GM06990 (cell line): ENCODE measurements at regions not wholly inside any gene's neighbourhood (a gene's known extent, or its start where the extent isn't known, plus 50 kb on each side); places are given as distances from the start of the nearest gene placed in this dataset.

Source experiments
- DNase-seq: peaks from one replicate; pipeline ENCODE4 v3.0.0-alpha.2; 2011; ENCODE audit not compliant: insufficient read length; ENCODE audit errors: extremely low read depth
- H3K27me3 ChIP-seq: replicated peaks from 2 replicates; pipeline ENCODE4 v1.6.0; 2011; ENCODE audit warnings: low read length; ENCODE audit not compliant: control insufficient read depth, insufficient read depth
- H3K36me3 ChIP-seq: 2 replicates; pipeline ENCODE4 v1.5.1; 2011; ENCODE audit warnings: low read length; ENCODE audit not compliant: control insufficient read depth, insufficient read depth
- H3K4me3 ChIP-seq: replicated peaks from 2 replicates; pipeline ENCODE4 v1.5.1; 2011; ENCODE audit warnings: low read depth, mild to moderate bottlenecking, control low read depth, low read length
- TF ChIP-seq, protein P1 (sequence below): IDR thresholded peaks from 2 replicates; pipeline ENCODE4 v1.5.1; 2011; ENCODE audit warnings: low read length, control low read depth, mild to moderate bottlenecking, inconsistent platforms; ENCODE audit not compliant: insufficient read depth, poor library complexity, severe bottlenecking

DNA sequence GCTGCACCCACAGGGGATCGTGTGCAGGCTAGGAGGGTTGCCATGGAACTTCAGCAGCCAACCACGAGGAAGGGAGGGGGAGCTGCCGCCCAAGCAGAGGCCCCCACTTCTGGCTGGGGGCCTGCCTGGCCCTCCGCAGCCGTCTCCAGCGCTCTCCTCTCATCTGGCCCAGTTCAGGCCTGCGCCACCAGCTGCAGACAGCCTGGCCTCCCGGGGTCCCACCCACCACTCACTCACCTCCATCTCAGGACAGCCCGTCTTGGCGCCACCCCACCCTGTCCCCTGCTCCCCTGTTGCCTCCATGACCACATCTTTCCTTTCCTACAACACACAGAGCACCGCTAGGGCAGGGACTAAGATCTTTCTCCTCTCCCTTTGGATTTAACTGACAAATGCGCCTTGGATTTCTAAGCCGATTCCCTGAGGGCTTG is 98.7 kb downstream of the ANKRD60 start:
- DNase-seq = no peak
- no peaks in the 10 kb centered on the region for H3K36me3 ChIP-seq
- TF ChIP-seq, protein P1, sequence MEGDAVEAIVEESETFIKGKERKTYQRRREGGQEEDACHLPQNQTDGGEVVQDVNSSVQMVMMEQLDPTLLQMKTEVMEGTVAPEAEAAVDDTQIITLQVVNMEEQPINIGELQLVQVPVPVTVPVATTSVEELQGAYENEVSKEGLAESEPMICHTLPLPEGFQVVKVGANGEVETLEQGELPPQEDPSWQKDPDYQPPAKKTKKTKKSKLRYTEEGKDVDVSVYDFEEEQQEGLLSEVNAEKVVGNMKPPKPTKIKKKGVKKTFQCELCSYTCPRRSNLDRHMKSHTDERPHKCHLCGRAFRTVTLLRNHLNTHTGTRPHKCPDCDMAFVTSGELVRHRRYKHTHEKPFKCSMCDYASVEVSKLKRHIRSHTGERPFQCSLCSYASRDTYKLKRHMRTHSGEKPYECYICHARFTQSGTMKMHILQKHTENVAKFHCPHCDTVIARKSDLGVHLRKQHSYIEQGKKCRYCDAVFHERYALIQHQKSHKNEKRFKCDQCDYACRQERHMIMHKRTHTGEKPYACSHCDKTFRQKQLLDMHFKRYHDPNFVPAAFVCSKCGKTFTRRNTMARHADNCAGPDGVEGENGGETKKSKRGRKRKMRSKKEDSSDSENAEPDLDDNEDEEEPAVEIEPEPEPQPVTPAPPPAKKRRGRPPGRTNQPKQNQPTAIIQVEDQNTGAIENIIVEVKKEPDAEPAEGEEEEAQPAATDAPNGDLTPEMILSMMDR = no peak
- H3K4me3 ChIP-seq = no peak overlapping the region
- peaks cover 1% of the 10 kb centered on the region; the same call in 1 of the 2 replicates for H3K27me3 ChIP-seq

DNA sequence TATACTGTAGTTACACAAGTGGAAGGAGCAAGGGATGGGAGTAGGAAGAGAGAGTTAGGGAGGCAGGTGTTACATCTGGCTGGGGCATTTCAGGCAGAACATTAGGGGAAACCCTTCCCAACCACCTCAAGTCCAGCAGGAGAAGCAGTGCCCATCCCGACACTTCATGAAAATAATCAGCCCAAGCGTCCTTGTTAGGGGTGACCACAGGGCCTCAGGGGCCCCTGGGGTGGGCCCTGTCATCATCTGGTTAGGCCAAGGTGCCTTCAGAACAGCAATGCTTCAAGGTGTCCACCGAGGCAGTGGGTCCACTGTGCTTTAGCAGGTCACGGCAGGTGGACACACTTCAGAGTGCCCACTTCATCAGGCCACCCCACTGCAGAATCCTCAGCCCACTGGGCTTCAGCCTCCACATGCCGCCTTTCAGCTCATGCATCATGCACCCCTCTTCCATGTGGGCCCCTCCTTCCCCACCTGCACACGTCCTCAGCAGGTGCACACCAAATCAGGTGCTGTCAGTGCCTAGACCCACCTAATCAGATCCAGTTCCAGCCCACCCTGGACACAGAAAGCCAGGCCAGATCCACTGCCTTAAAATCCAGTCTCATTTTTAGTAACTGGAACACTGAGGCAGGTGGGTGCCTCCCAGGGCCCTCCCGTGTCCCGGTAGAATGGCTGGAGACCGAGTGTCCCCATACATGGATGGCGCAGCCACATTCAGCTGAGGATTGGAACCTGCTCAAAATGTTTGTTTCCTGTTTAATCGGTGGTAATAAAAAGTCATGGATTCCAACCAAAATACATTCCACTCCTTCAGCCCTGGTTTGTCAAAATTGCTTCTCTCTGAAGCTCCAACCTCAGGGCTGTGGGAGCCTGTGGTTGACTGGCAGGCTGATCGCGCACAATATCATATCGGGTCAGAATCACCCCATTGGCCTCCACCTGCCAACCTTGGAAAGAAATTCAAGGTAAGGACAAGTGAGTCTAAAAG is 99.5 kb downstream of the ANKRD60 start:
- peaks cover 1% of the 10 kb centered on the region; the same call in 1 of the 2 replicates for H3K27me3 ChIP-seq

DNA sequence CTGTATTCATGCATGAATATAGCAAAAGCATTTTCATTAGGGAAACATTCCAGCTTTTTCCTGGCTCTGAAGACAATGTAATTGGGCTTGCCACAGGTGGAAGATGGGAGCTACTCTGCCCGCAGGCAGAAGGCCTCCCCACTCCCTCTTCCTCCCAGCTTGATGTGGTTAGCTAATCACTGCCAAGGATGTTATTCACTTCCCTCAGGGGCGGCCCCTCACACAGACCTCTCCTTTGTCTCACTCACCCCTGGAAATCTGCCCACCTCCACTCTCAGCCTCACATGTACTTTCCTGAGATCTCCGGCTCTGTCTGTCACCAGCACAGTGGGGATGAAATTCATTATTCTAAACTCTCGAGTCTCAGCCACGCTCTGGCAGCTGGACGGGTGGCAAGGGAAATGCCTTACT is 100.7 kb downstream of the ANKRD60 start:
- no peak for DNase-seq
- TF ChIP-seq, protein P1 = no peak
- Histone ChIP-seq H3K4me3 (no peak overlapping the region), H3K36me3 (no peaks in the 10 kb centered on the region), H3K27me3 (no peaks in the 10 kb centered on the region; the same call in 1 of the 2 replicates)

More for the DNA sequence above, 99.5 kb downstream of the ANKRD60 start:
- TF ChIP-seq, protein P1 = no peak
- DNase-seq = no peak
- H3K36me3 ChIP-seq = no peaks in the 10 kb centered on the region
- H3K4me3 ChIP-seq = no peak overlapping the region

DNA sequence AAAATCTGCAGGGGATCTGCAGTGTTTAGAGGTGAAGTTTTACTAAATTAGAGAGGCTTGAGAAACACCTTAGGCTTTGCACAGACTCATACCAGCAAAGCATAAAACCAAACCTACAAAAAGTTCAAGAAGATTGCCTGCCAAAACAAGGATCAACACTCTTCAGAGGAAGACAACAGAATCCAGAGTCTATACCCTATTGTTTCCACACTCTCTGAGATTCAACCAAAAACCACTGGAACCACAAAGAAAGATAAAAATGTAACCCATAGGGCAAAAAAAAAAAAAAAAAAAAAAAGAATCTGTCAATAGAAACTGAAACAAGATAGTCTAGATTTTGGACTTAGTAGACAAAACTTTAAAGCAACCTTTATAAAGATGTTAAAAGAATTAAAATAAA is 102.7 kb downstream of the ANKRD60 start:
- no peaks in the 10 kb centered on the region; the same call in 1 of the 2 replicates for H3K27me3 ChIP-seq
- DNase-seq = no peak
- H3K4me3 ChIP-seq = no peak overlapping the region
- no peaks in the 10 kb centered on the region for H3K36me3 ChIP-seq
- TF ChIP-seq, protein P1 = no peak

DNA sequence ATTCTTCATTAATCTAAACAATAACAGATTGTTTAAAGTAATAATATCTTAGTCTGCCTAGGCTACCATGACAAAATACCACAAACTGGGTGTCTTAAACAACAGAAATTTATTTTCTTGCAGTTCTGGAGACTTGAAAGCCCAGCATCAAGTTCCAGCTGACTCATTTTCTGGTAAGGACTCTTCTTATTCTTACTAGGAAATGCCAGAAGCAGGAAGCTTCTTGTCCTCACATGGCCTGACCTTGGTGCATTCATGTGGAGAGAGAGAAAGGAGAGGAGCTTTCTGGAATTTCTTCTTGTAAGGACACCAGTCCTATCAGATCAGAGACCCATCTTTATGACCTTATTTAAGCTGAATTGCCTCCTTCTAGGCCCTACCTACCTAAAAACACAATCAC is 110.5 kb downstream of the ANKRD60 start:
- TF ChIP-seq, protein P1 = no peak
- Histone ChIP-seq H3K4me3 (no peak overlapping the region), H3K36me3 (no peaks in the 10 kb centered on the region), H3K27me3 (no peaks in the 10 kb centered on the region)
- no peak for DNase-seq
